MCF 10A (cell line): ENCODE measurements at regions not wholly inside any gene's neighbourhood (a gene's known extent, or its start where the extent isn't known, plus 50 kb on each side); places are given as distances from the start of the nearest gene placed in this dataset.

Source experiments
- BruUV-seq: library from RNA; stranded (reverse); fragments of 400-500 nt; replicated peaks from 2 replicates; lab custom pipeline; 2021; lab: Mats Ljungman, UMichigan
- CTCF ChIA-PET: fragments of 300-600 bp; sonication (Branson Sonifier 250); formaldehyde crosslinking; extraction: SDS; loops from one replicate; lab custom pipeline; 2021; ENCODE audit warnings: antibody characterized with exemption, inconsistent platforms; lab: Yijun Ruan, JAX
- POLR2A ChIA-PET: fragments of 300-600, 350-650 bp; sonication (Branson Sonifier 250); formaldehyde crosslinking; extraction: SDS; loops from one replicate; lab custom pipeline; 2020; ENCODE audit warnings: antibody characterized with exemption, inconsistent platforms; lab: Yijun Ruan, JAX
- DNase-seq: peaks from one replicate; pipeline ENCODE4 v3.0.0-alpha.2; 2018; ENCODE audit not compliant: unreplicated experiment
- H3K27ac Mint-ChIP-seq: one replicate; pipeline ENCODE4 v1.8.0; 2022; ENCODE audit warnings: mild to moderate bottlenecking, low read depth, mixed read lengths; ENCODE audit not compliant: unreplicated experiment
- H3K27me3 Mint-ChIP-seq: one replicate; pipeline ENCODE4 v1.8.0; 2022; ENCODE audit warnings: mixed read lengths; ENCODE audit not compliant: insufficient read depth, unreplicated experiment
- H3K36me3 Mint-ChIP-seq: one replicate; pipeline ENCODE4 v1.8.0; 2022; ENCODE audit warnings: mild to moderate bottlenecking, moderate library complexity, mixed read lengths; ENCODE audit not compliant: insufficient read depth, unreplicated experiment
- H3K4me1 Mint-ChIP-seq: one replicate; pipeline ENCODE4 v1.8.0; 2022; ENCODE audit warnings: mixed read lengths; ENCODE audit not compliant: insufficient read depth, unreplicated experiment
- H3K4me3 Mint-ChIP-seq: one replicate; pipeline ENCODE4 v1.8.0; 2022; ENCODE audit warnings: mild to moderate bottlenecking, moderate library complexity, mixed read lengths; ENCODE audit not compliant: unreplicated experiment
- H3K9me3 Mint-ChIP-seq: one replicate; pipeline ENCODE4 v1.8.0; 2022; ENCODE audit warnings: mixed read lengths; ENCODE audit not compliant: unreplicated experiment
- CTCF ChIP-seq: fragments of 200-600 bp; IDR thresholded peaks from one replicate; pipeline ENCODE4 v1.8.0; 2022; ENCODE audit warnings: antibody characterized with exemption, mild to moderate bottlenecking; ENCODE audit not compliant: unreplicated experiment
- intact Hi-C: fragments of 100-400 bp; cut with micrococcal nuclease; formaldehyde crosslinking; loops from 2 replicates; pipeline ENCODE4 v1.14.1; 2022

- Mint-ChIP-seq H3K9me3 (no peaks in the 10 kb centered on the region), H3K27me3 (no peaks in the 10 kb centered on the region), H3K36me3 (no peaks in the 10 kb centered on the region), H3K27ac (peak overlapping the region; percentile 39), H3K4me3 (no peak overlapping the region), H3K4me1 (peaks cover 15% of the 10 kb centered on the region)
- no TSS peak for BruUV-seq
- DNase-seq: peak; percentile 73
- POLR2A ChIA-PET: interaction anchor here (0.6 to 1.5 kb wide), 4 partner anchors 9 to 54 kb away, joined by 3 read pairs; no protein-coding TSS in a partner anchor
- CTCF ChIA-PET: interaction anchor here (0.5 to 1.1 kb wide), 2 partner anchors 76 to 1153 kb away, joined by 3 to 4 read pairs; no protein-coding TSS in a partner anchor
- no peak for TF ChIP-seq CTCF
- intact Hi-C loops: no loop called here
Measured at GRCh38 chr9:95822583-95823431, 52.7 kb upstream of the ERCC6L2 start.

GRCh38 chr9:95822015-95822414 lies 53.5 kb upstream of the ERCC6L2 start:
- H3K27ac Mint-ChIP-seq: peak overlapping the region; percentile 39
- TF ChIP-seq CTCF: no peak
- CTCF ChIA-PET: no interaction called here
- peaks cover 19% of the 10 kb centered on the region for H3K4me1 Mint-ChIP-seq
- no peaks in the 10 kb centered on the region for H3K9me3 Mint-ChIP-seq
- H3K36me3 Mint-ChIP-seq: no peaks in the 10 kb centered on the region
- no peaks in the 10 kb centered on the region for H3K27me3 Mint-ChIP-seq
- no TSS peak for BruUV-seq
- H3K4me3 Mint-ChIP-seq: no peak overlapping the region
- no peak for DNase-seq
- intact Hi-C loops: no loop called here
- POLR2A ChIA-PET: interaction anchor here (1.5 kb wide), 1 partner anchor 31 kb away, joined by 3 read pairs; no protein-coding TSS in a partner anchor

- no TSS peak for BruUV-seq
- Mint-ChIP-seq H3K36me3 (no peaks in the 10 kb centered on the region), H3K27ac (no peak overlapping the region), H3K9me3 (no peaks in the 10 kb centered on the region), H3K27me3 (no peaks in the 10 kb centered on the region), H3K4me3 (no peak overlapping the region), H3K4me1 (peaks cover 25% of the 10 kb centered on the region)
- DNase-seq: no peak
- CTCF ChIA-PET: interaction anchor here (0.6 kb wide), 1 partner anchor 409 kb away, joined by 6 read pairs; no protein-coding TSS in a partner anchor
- intact Hi-C loops: no loop called here
- no peak for TF ChIP-seq CTCF
- POLR2A ChIA-PET: interaction anchor here (1.2 kb wide), 1 partner anchor 28 kb away, joined by 3 read pairs; no protein-coding TSS in a partner anchor
Measured at GRCh38 chr9:95820074-95820473, 55.4 kb upstream of the ERCC6L2 start.

GRCh38 chr9:95819636-95820035 lies 55.9 kb upstream of the ERCC6L2 start:
- TF ChIP-seq CTCF: no peak
- no peaks in the 10 kb centered on the region for H3K27me3 Mint-ChIP-seq
- intact Hi-C loops: no loop called here
- no peak overlapping the region for H3K27ac Mint-ChIP-seq
- no peaks in the 10 kb centered on the region for H3K36me3 Mint-ChIP-seq
- no TSS peak for BruUV-seq
- H3K4me1 Mint-ChIP-seq: peaks cover 30% of the 10 kb centered on the region
- ChIA-PET POLR2A (interaction anchor here (1.2 kb wide), 1 partner anchor 28 kb away, joined by 3 read pairs; no protein-coding TSS in a partner anchor), CTCF (no interaction called here)
- no peak overlapping the region for H3K4me3 Mint-ChIP-seq
- H3K9me3 Mint-ChIP-seq: no peaks in the 10 kb centered on the region
- no peak for DNase-seq
